ENCODE measurements at regions not wholly inside any gene's neighbourhood (a gene's known extent, or its start where the extent isn't known, plus 50 kb on each side); places are given as distances from the start of the nearest gene placed in this dataset.
A peak's percentile ranks its signal among the peaks of the same experiment; 100 is the strongest.

- TF ChIP-seq FOXM1 (IDR thresholded peaks at IDR 0.05; ENCODE audit: borderline replicate concordance) (0 out of 2 replicates have a peak, but pooled peaks have one; percentile 19), ARNT (IDR thresholded peaks at IDR 0.05) (no peak), SUZ12 (IDR thresholded peaks at IDR 0.05) (no peak), PKNOX1 (IDR thresholded peaks at IDR 0.05) (peak; percentile 80), CTBP1 (IDR thresholded peaks at IDR 0.05; ENCODE audit: borderline replicate concordance) (peak; percentile 39; the same call in 1 of the 2 replicates), L3MBTL2 (conservative IDR thresholded peaks at IDR 0.05) (peak; percentile 34; the same call in 1 of the 2 replicates)
- CTCF ChIA-PET: interaction anchor here (0.6 to 3.0 kb wide), 5 partner anchors 10 to 54 kb away, joined by 3 to 12 read pairs (median 5); no protein-coding TSS in a partner anchor
- peak; percentile 90 for DNase-seq (ENCODE audit: extremely low spot score)
- POLR2A ChIA-PET: interaction anchor here (0.7 to 8.9 kb wide), 28 partner anchors 9 to 86 kb away, joined by 3 to 172 read pairs (median 7); partner anchors contain the start of gene CHD2
Measured at GRCh38 chr15:92831655-92832328, 68.3 kb upstream of the CHD2 start.

GRCh38 chr15:92833106-92833433 is 67.1 kb upstream of the CHD2 start:
- POLR2A ChIA-PET: interaction anchor here (1.2 to 8.9 kb wide), 12 partner anchors 9 to 84 kb away, joined by 3 to 172 read pairs (median 12); partner anchors contain the start of gene CHD2
- no peak for DNase-seq (ENCODE audit: extremely low spot score)
- no peak for TF ChIP-seq NFRKB (IDR thresholded peaks at IDR 0.05)
- TF ChIP-seq PKNOX1 (IDR thresholded peaks at IDR 0.05): peak; percentile 45
- CTCF ChIA-PET: interaction anchor here (0.7 to 3.0 kb wide), 2 partner anchors 24 to 38 kb away, joined by 5 to 12 read pairs; no protein-coding TSS in a partner anchor

- DNase-seq (ENCODE audit: extremely low spot score): no peak
- CTCF ChIA-PET: interaction anchor here (0.6 to 3.0 kb wide), 3 partner anchors 25 to 218 kb away, joined by 3 to 12 read pairs (median 3); no protein-coding TSS in a partner anchor
- TF ChIP-seq HDGF (IDR thresholded peaks at IDR 0.05; ENCODE audit: borderline replicate concordance) (no peak), FOXM1 (IDR thresholded peaks at IDR 0.05; ENCODE audit: borderline replicate concordance) (peak; percentile 67; the same call in 1 of the 2 replicates), BHLHE40 (IDR thresholded peaks at IDR 0.05; ENCODE audit: borderline replicate concordance) (no peak), ELF4 (IDR thresholded peaks at IDR 0.05) (no peak)
- POLR2A ChIA-PET: interaction anchor here (1.3 to 8.9 kb wide), 9 partner anchors 9 to 67 kb away, joined by 3 to 172 read pairs (median 27); partner anchors contain the start of gene CHD2
Measured at GRCh38 chr15:92833493-92834271, 66.4 kb upstream of the CHD2 start.

GRCh38 chr15:92839696-92840095 is 60.4 kb upstream of the CHD2 start:
- CTCF ChIA-PET: interaction anchor here (0.8 kb wide), 1 partner anchor 10 kb away, joined by 4 read pairs; no protein-coding TSS in a partner anchor
- TF ChIP-seq FOXM1 (IDR thresholded peaks at IDR 0.05; ENCODE audit: borderline replicate concordance): no peak
- TF ChIP-seq ZNF384 (IDR thresholded peaks at IDR 0.05): no peak
- no peak for TF ChIP-seq SUZ12 (IDR thresholded peaks at IDR 0.05)
- no peak for TF ChIP-seq LEF1 (IDR thresholded peaks at IDR 0.05; ENCODE audit: borderline replicate concordance)
- TF ChIP-seq BHLHE40 (IDR thresholded peaks at IDR 0.05; ENCODE audit: borderline replicate concordance): no peak
- TF ChIP-seq HDGF (IDR thresholded peaks at IDR 0.05; ENCODE audit: borderline replicate concordance): no peak
- TF ChIP-seq FOXA1 (IDR thresholded peaks at IDR 0.05): no peak
- TF ChIP-seq CTBP1 (IDR thresholded peaks at IDR 0.05; ENCODE audit: borderline replicate concordance): no peak
- no peak for TF ChIP-seq NFRKB (IDR thresholded peaks at IDR 0.05)
- TF ChIP-seq SP1 (IDR thresholded peaks at IDR 0.05): no peak
- no peak for TF ChIP-seq ARNT (IDR thresholded peaks at IDR 0.05)
- no peak for TF ChIP-seq ELF4 (IDR thresholded peaks at IDR 0.05)
- no peak for TF ChIP-seq PKNOX1 (IDR thresholded peaks at IDR 0.05)
- POLR2A ChIA-PET: interaction anchor here (0.8 to 3.0 kb wide), 4 partner anchors 8 to 42 kb away, joined by 4 to 17 read pairs (median 6); no protein-coding TSS in a partner anchor
- no peak for DNase-seq (ENCODE audit: extremely low spot score)

- DNase-seq (ENCODE audit: extremely low spot score): no peak
- ChIA-PET CTCF (interaction anchor here (0.8 kb wide), 1 partner anchor 10 kb away, joined by 4 read pairs; no protein-coding TSS in a partner anchor), POLR2A (interaction anchor here (0.8 to 3.0 kb wide), 4 partner anchors 8 to 42 kb away, joined by 4 to 17 read pairs (median 6); no protein-coding TSS in a partner anchor)
- TF ChIP-seq ELF4 (IDR thresholded peaks at IDR 0.05): no peak
- no peak for TF ChIP-seq SP1 (IDR thresholded peaks at IDR 0.05)
- no peak for TF ChIP-seq BHLHE40 (IDR thresholded peaks at IDR 0.05; ENCODE audit: borderline replicate concordance)
- no peak for TF ChIP-seq SUZ12 (IDR thresholded peaks at IDR 0.05)
- TF ChIP-seq ARNT (IDR thresholded peaks at IDR 0.05): no peak
- no peak for TF ChIP-seq ZNF384 (IDR thresholded peaks at IDR 0.05)
- TF ChIP-seq NFRKB (IDR thresholded peaks at IDR 0.05): no peak
- no peak for TF ChIP-seq HDGF (IDR thresholded peaks at IDR 0.05; ENCODE audit: borderline replicate concordance)
- TF ChIP-seq LEF1 (IDR thresholded peaks at IDR 0.05; ENCODE audit: borderline replicate concordance): no peak
- TF ChIP-seq CTBP1 (IDR thresholded peaks at IDR 0.05; ENCODE audit: borderline replicate concordance): no peak
- no peak for TF ChIP-seq TARDBP (IDR thresholded peaks at IDR 0.05)
- TF ChIP-seq FOXM1 (IDR thresholded peaks at IDR 0.05; ENCODE audit: borderline replicate concordance): no peak
Measured at GRCh38 chr15:92840149-92840548, 60.0 kb upstream of the CHD2 start.

- CTCF ChIA-PET: no interaction called here
- POLR2A ChIA-PET: no interaction called here
- no peak for DNase-seq (ENCODE audit: extremely low spot score)
- no peak for TF ChIP-seq LEF1 (IDR thresholded peaks at IDR 0.05; ENCODE audit: borderline replicate concordance)
- no peak for TF ChIP-seq ARNT (IDR thresholded peaks at IDR 0.05)
- TF ChIP-seq TARDBP (IDR thresholded peaks at IDR 0.05): no peak
- no peak for TF ChIP-seq L3MBTL2 (conservative IDR thresholded peaks at IDR 0.05)
- TF ChIP-seq FOXM1 (IDR thresholded peaks at IDR 0.05; ENCODE audit: borderline replicate concordance): no peak
- no peak for TF ChIP-seq FOXA1 (IDR thresholded peaks at IDR 0.05)
- no peak for TF ChIP-seq NFRKB (IDR thresholded peaks at IDR 0.05)
- no peak for TF ChIP-seq BHLHE40 (IDR thresholded peaks at IDR 0.05; ENCODE audit: borderline replicate concordance)
- no peak for TF ChIP-seq PKNOX1 (IDR thresholded peaks at IDR 0.05)
- no peak for TF ChIP-seq FOXK2 (IDR thresholded peaks at IDR 0.05)
- TF ChIP-seq ELF4 (IDR thresholded peaks at IDR 0.05): no peak
- TF ChIP-seq CTBP1 (IDR thresholded peaks at IDR 0.05; ENCODE audit: borderline replicate concordance): no peak
- no peak for TF ChIP-seq HDGF (IDR thresholded peaks at IDR 0.05; ENCODE audit: borderline replicate concordance)
- no peak for TF ChIP-seq SUZ12 (IDR thresholded peaks at IDR 0.05)
- TF ChIP-seq SP1 (IDR thresholded peaks at IDR 0.05): no peak
- no peak for TF ChIP-seq ZNF384 (IDR thresholded peaks at IDR 0.05)
Measured at GRCh38 chr15:92843326-92843725, 56.8 kb upstream of the CHD2 start.
